ENCODE measurements at regions not wholly inside any gene's neighbourhood (a gene's known extent, or its start where the extent isn't known, plus 50 kb on each side); places are given as distances from the start of the nearest gene placed in this dataset.

GRCh38 chr19:27738569-27739193 is 1474.3 kb downstream of the UQCRFS1 start:
- Histone ChIP-seq H3K9me3 (ENCODE audit: low read depth, low read length, poor library complexity, severe bottlenecking) (peaks cover 63% of the 10 kb centered on the region), H3K4me3 (ENCODE audit: low read depth, low read length, poor library complexity, severe bottlenecking) (no peak overlapping the region), H3K27ac (ENCODE audit: low read depth, low read length, poor library complexity, severe bottlenecking) (no peak overlapping the region), H3K36me3 (ENCODE audit: insufficient read depth, low read length, poor library complexity, severe bottlenecking) (no peaks in the 10 kb centered on the region), H3K27me3 (replicated peaks; ENCODE audit: insufficient read depth, low read depth, low read length, poor library complexity) (no peaks in the 10 kb centered on the region), H3K4me1 (ENCODE audit: insufficient read depth, low read length, poor library complexity, severe bottlenecking) (no peaks in the 10 kb centered on the region)
- BruUV-seq (replicated peaks) = no TSS peak
- DNase-seq (ENCODE audit: low spot score) = no peak
- intact Hi-C loops (cut with micrococcal nuclease; ENCODE audit: unreplicated experiment) = no loop called here
- TF ChIP-seq EZH2 (IDR thresholded peaks at IDR 0.05; ENCODE audit: borderline replicate concordance, low read depth, low read length, poor library complexity, severe bottlenecking) = no peak
- no peak for TF ChIP-seq CTCF (conservative IDR thresholded peaks at IDR 0.05; ENCODE audit: low read depth, low read length)
- ChIA-PET POLR2A (ENCODE audit: low non-redundant PET) (no interaction called here), CTCF (no interaction called here)

- Histone ChIP-seq H3K36me3 (ENCODE audit: insufficient read depth, low read length, poor library complexity, severe bottlenecking) (no peaks in the 10 kb centered on the region), H3K27ac (ENCODE audit: low read depth, low read length, poor library complexity, severe bottlenecking) (no peak overlapping the region), H3K9me3 (ENCODE audit: low read depth, low read length, poor library complexity, severe bottlenecking) (peaks cover 82% of the 10 kb centered on the region), H3K4me3 (ENCODE audit: low read depth, low read length, poor library complexity, severe bottlenecking) (no peak overlapping the region), H3K27me3 (replicated peaks; ENCODE audit: insufficient read depth, low read depth, low read length, poor library complexity) (no peaks in the 10 kb centered on the region), H3K4me1 (ENCODE audit: insufficient read depth, low read length, poor library complexity, severe bottlenecking) (no peaks in the 10 kb centered on the region)
- TF ChIP-seq EZH2 (IDR thresholded peaks at IDR 0.05; ENCODE audit: borderline replicate concordance, low read depth, low read length, poor library complexity, severe bottlenecking) = no peak
- TF ChIP-seq CTCF (conservative IDR thresholded peaks at IDR 0.05; ENCODE audit: low read depth, low read length) = no peak
- ChIA-PET CTCF (no interaction called here), POLR2A (ENCODE audit: low non-redundant PET) (no interaction called here)
- no TSS peak for BruUV-seq (replicated peaks)
- DNase-seq (ENCODE audit: low spot score) = no peak
- intact Hi-C loops (cut with micrococcal nuclease; ENCODE audit: unreplicated experiment) = no loop called here
Observed at GRCh38 chr19:27736225-27736624, 1476.7 kb downstream of the UQCRFS1 start.

- H3K27me3 ChIP-seq (replicated peaks; ENCODE audit: insufficient read depth, low read depth, low read length, poor library complexity) = no peaks in the 10 kb centered on the region
- no peak overlapping the region for H3K4me3 ChIP-seq (ENCODE audit: low read depth, low read length, poor library complexity, severe bottlenecking)
- intact Hi-C loops (cut with micrococcal nuclease; ENCODE audit: unreplicated experiment) = no loop called here
- no TSS peak for BruUV-seq (replicated peaks)
- no peak overlapping the region for H3K27ac ChIP-seq (ENCODE audit: low read depth, low read length, poor library complexity, severe bottlenecking)
- ChIA-PET CTCF (no interaction called here), POLR2A (ENCODE audit: low non-redundant PET) (no interaction called here)
- no peaks in the 10 kb centered on the region for H3K4me1 ChIP-seq (ENCODE audit: insufficient read depth, low read length, poor library complexity, severe bottlenecking)
- DNase-seq (ENCODE audit: low spot score) = no peak
- TF ChIP-seq EZH2 (IDR thresholded peaks at IDR 0.05; ENCODE audit: borderline replicate concordance, low read depth, low read length, poor library complexity, severe bottlenecking) = no peak
- TF ChIP-seq CTCF (conservative IDR thresholded peaks at IDR 0.05; ENCODE audit: low read depth, low read length) = no peak
- no peaks in the 10 kb centered on the region for H3K36me3 ChIP-seq (ENCODE audit: insufficient read depth, low read length, poor library complexity, severe bottlenecking)
- H3K9me3 ChIP-seq (ENCODE audit: low read depth, low read length, poor library complexity, severe bottlenecking) = peaks cover 83% of the 10 kb centered on the region
Observed at GRCh38 chr19:27735314-27735713, 1477.6 kb downstream of the UQCRFS1 start.
